HUDEP-2 (cell line): ENCODE measurements at regions not wholly inside any gene's neighbourhood (a gene's known extent, or its start where the extent isn't known, plus 50 kb on each side); places are given as distances from the start of the nearest gene placed in this dataset.

Source experiments
- DNase-seq, 76 experiments: peaks; one replicate each; lab custom pipeline; 2025; ENCODE audit not compliant: unreplicated experiment in 76 of 76; lab: John Stamatoyannopoulos, UW

DNA sequence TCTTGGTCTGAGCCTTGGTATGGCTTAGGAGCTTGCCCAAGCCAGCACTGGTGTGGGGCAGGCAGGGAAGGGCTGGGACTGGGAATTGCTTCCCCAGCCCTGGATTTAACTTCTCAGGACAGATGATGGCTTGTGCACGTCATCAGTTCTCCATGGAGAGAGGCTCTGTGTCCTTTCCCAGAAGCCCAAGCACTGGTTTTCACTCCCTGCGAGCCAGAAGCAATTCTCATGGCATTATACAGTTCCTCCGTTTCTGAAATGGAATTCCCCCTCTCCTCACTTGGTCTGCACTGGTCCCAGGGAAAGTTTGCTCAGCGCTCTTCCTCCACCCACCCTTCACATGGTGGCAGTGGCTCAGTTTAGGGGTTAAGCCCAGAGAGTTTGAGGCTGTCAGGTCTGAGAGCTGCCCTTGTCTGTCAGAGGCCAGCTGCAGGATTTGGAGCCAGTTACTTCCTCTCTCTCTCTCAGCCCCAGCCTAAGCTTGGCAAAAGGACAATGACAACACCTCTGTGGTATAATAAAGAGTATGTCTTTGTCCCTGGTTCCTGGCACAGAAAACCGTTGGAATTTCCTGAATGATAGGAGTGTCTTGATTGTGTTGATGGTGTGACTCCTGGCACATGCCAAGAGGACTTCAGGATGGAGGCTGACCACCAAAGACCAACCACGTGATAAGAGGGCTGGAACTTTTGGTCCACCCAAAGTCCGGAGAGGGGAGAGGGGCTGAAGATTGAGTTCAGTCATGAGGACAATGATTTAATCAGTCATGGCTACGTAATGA lies 219.6 kb upstream of the TNRC6C start:
- DNase-seq, result no peak

- DNase-seq, result no peak
Measured at GRCh38 chr17:77740481-77740880, 218.0 kb upstream of the TNRC6C start.

GRCh38 chr17:77741109-77741508 lies 217.4 kb upstream of the TNRC6C start:
- peak in 6 of 76 experiments; percentile 2 to 28 (median 8) for DNase-seq

DNA sequence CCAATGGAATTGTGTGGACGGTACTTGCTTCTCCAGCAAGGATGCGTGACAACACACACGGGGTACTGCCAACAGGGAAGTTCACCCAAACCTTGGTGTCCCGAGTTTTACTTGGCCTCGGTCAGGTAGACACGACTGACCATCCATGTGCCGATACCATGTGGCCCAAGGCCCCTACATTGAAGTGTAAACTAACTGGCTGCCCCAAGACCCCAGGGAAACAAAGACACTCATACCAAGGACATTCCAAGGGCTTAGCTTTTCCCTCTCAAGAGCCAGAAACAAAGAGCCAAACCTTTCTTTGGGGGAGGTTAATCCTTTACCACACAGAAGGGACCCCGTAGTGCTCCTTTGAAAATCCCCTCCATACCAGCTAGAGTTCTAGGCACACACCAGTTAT lies 215.9 kb upstream of the TNRC6C start:
- no peak for DNase-seq

GRCh38 chr17:77744066-77744988 lies 214.2 kb upstream of the TNRC6C start:
- DNase-seq, result no peak

DNA sequence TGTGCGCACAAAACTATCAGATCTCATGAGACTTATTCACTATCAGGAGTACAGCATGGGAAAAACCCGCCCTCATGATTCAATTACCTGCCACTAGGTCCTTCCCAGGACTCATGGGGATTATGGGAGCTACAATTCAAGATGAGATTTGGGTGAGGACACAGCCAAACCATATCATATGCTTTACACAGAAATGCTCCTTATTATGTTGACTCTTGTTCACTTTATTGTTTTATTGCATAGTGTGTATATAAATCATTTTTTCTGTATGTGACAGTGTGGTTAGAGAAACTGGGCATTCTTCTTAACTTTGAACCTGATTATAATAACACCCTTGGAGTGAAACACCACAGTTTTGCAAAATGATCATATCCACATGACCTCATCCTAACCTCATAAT lies 212.8 kb upstream of the TNRC6C start:
- DNase-seq, result no peak

DNA sequence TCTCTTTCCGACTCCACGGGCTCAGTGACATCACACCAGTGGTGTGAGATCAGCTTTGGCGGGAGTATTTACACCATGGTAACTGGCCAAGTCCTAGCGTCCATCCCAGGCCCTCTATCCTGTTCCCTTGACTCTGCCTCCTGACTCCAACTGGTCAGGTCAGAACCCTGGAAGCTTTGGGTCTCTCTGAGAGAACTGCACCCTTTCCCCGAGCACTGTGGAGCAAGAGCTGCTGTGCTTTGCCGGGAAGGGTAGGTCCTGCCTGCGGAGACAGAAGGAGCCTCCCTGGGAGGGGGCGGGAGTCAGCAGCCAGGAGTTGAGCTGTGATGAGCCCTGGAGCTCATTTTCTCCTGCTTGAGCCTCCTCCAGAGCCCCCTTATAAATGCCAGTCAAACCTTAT lies 212.1 kb upstream of the TNRC6C start:
- DNase-seq, result no peak

DNA sequence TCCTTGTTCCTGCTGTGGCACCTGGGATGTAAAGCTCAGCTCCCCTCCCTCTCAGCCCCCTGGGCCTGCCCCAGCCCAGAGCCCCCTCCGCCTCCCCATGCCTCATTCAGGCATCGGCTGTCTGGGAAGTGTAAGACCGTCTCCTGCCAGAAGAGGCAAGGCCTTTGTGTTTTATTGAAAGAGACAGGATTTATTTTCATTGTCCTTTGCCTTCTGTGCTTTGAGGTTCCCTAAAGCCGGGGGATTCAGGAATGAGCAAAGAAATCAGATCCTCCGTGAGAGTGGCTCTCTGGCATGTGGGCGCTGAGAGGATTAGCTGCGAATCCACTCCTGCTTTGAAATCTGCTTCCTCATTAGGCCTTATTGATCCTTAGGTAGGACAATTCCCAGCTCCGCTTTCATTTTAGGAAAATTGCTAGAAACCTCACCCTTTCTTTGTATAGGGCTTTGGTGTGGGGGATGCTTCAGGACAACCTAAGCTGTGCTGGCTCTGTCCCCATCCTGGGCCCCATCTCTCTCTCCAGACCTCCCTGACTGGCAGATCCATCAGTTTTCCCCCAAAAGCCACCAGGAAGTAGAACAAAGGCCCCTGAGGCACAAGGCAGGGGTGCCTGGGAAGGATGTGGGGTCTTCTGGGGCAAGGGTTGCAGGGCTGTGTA lies 211.5 kb upstream of the TNRC6C start:
- no peak for DNase-seq

- DNase-seq, result no peak
Measured at GRCh38 chr17:77748436-77748835, 210.1 kb upstream of the TNRC6C start.

GRCh38 chr17:77749321-77749751 lies 209.2 kb upstream of the TNRC6C start:
- DNase-seq, result no peak

DNA sequence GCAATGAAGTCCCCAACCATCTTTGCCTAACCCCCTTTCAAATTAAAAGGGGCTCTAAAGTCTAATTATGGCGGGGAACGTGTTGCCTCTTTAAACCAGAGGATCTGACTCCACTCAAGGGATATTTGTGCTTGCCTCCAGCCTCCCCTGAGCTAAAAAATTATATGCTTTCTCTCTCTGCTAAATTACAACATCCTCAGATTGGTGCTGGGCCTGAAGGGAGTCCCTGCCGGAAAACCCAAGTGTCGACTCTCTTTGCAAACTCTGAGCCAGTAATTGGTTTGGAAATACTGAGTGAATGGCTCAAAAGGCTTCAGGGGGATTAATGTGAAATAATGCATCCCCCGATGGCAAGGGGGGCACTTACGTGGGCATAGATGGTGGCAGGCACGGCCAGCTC lies 208.5 kb upstream of the TNRC6C start:
- DNase-seq, result no peak

DNA sequence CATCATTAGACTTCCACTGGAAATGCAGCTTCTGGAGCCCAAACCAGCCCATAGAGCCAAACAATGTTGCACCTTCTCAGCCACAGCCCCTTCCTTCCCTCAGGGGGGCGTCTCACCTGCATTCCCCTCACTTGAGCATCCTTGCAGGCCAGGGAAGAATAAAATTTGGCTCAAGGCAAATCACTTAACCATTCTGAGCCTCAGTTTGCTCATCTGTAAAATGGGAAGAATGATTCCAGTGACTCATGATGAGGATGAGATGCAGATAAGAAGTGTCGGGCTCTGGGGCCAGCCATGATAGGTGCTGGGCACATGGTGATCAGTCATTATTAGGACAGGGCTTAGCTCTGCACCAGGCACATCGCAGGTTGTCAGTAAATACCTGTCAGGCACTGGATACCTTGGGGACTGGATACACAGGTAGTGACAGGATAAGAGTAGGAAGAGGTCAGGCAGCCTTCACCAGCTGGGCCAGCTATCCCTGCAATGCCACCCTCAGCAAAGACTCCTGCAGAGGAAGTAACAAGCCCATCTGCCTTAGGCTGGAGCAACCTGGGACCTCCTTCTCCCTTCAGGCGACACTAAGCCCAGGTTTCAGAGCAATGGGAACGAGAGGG lies 208.0 kb upstream of the TNRC6C start:
- no peak for DNase-seq

GRCh38 chr17:77753246-77753645 lies 205.3 kb upstream of the TNRC6C start:
- DNase-seq, result no peak

DNA sequence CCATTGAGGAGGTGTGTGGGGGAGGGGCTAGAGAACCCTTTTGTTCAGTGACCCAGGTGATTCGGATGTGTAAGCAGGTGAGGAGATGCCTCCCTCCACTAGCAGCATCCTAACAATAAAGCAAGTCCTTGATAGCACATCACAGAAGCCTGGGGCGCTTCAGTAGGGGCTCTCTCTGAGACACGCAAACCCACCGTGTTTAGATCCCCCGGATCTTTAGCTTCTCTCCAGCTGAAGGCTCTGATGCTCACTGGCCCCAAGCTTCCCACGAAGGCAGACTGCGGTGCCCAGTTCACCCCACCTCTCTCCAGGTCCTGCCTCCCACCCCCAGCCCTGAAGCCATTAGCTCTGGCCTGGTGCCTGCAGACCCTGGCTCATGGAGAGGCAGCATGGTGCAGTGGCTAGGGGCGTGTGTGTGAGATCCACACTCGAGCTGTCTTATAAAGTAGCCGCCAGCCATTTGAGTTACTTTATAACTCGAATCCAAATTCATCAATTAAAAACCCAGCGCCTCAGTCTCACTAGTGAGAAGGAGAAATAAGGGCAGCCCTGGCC lies 204.7 kb upstream of the TNRC6C start:
- DNase-seq, result no peak

GRCh38 chr17:77754956-77755355 lies 203.5 kb upstream of the TNRC6C start:
- no peak for DNase-seq

DNA sequence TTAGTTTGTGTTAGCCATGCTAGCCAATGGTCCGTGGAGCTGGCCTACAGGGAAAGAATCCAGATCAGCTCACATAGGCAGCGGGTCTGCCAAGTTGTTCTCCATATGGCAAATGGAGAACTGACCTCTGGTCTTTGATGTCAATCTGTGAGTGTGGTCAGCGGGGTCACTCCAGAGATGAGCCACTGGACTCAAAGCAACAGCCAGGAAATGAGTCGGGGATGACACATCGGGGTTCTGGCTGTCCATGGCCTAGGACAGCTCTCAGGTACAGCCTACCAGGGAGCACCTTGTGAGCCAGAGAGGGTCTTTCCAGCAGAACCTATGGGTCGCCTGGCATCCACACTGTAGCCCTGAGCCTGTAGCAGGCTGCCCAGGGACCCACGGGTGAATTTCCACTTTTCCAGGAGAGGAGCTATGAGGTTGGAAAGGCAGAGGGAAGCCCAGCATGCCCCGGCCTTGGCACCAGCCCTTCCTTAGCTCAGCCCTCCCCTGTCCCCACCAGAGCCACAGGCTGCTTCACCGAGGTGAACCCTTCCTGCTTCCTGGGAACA lies 203.0 kb upstream of the TNRC6C start:
- DNase-seq, result no peak

DNA sequence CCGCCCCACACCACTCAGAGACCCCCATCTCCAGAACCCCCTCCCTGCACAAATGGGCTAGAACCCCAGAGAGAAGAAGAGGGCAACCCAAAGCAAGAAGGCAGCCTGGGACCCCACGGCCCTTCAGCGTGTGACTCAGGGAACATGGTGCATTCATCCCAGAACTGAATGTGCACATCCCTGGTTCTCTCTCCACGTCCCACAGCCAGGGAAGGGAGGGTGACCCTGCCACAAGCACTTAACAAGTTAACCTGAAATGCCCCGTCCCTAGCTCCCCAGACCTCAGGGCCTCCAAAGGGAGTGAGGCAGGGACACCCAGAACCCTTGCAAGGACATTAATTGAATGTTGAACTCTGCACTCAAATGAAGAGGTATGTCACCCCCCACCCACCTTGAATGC lies 202.5 kb upstream of the TNRC6C start:
- DNase-seq, result no peak

- no peak for DNase-seq
Measured at GRCh38 chr17:77756846-77757560, 201.5 kb upstream of the TNRC6C start.

GRCh38 chr17:77757561-77757898 lies 201.0 kb upstream of the TNRC6C start:
- DNase-seq, result no peak

DNA sequence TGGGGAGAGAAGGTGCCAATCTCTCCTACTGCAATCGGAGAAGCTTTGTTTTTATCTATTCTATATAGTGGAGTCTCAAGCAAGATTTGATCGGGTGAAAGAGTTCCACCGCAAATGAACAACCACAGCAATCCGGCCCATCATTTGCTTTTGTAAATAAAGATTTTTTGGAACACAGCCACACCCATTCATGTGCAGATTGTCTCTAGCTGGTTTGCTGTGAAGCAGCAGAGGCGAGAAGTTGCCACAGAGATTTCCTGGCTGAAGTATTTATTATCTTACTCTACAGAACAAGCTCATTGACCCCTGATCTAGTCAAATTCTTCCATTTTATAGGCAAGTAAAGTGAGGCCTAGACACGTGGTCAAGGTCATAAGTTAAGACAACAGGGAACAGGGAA lies 195.5 kb upstream of the TNRC6C start:
- DNase-seq, result no peak
